ENCODE measurements at regions not wholly inside any gene's neighbourhood (a gene's known extent, or its start where the extent isn't known, plus 50 kb on each side); places are given as distances from the start of the nearest gene placed in this dataset.

GRCh38 chr10:80909254-80909653, 371.6 kb downstream of the SH2D4B start:
- BruUV-seq (replicated peaks): no TSS peak
- TF ChIP-seq CTCF (IDR thresholded peaks at IDR 0.05): no peak
- TF ChIP-seq REST (IDR thresholded peaks at IDR 0.05; ENCODE audit: insufficient read depth in 1 of 2, low read depth in 2 of 2, low read length in 1 of 2): no peak
- TF ChIP-seq SIN3A (IDR thresholded peaks at IDR 0.05; ENCODE audit: borderline replicate concordance, insufficient read depth, low read depth, low read length): no peak
- no peak for TF ChIP-seq POLR2AphosphoS5 (IDR thresholded peaks at IDR 0.05; ENCODE audit: low read depth, low read length)
- no peak for TF ChIP-seq TCF7L2 (IDR thresholded peaks at IDR 0.05; ENCODE audit: low read depth, low read length)
- Histone ChIP-seq H3K4me1 (ENCODE audit: control insufficient read depth, insufficient read depth, low read length) (no peaks in the 10 kb centered on the region), H3K9me3 (ENCODE audit: control insufficient read depth, insufficient read depth, low read depth, low read length) (no peaks in the 10 kb centered on the region), H3K27me3 (ENCODE audit: control insufficient read depth, insufficient read depth, low read length) (no peaks in the 10 kb centered on the region), H3K4me3 (ENCODE audit: low read depth in 2 of 2, low read length in 2 of 2) (no peak overlapping the region), H3K36me3 (ENCODE audit: control insufficient read depth, insufficient read depth, low read length) (no peaks in the 10 kb centered on the region), H3K27ac (ENCODE audit: low read length) (no peak overlapping the region)
- DNase-seq (ENCODE audit: low read depth, low spot score) (no peak), ATAC-seq (no peak)
- intact Hi-C loops (cut with micrococcal nuclease; ENCODE audit: unreplicated experiment) (no loop called here), in situ Hi-C loops (cut with HindIII; ENCODE audit: low pct_unique_long_range_greater_than_20kb, low sequenced_read_pairs) (no loop called here)
- ChIA-PET POLR2A (no interaction called here), CTCF (no interaction called here)

- intact Hi-C loops (cut with micrococcal nuclease; ENCODE audit: unreplicated experiment): no loop called here
- no peaks in the 10 kb centered on the region for H3K9me3 ChIP-seq (ENCODE audit: control insufficient read depth, insufficient read depth, low read depth, low read length)
- TF ChIP-seq REST (IDR thresholded peaks at IDR 0.05; ENCODE audit: insufficient read depth in 1 of 2, low read depth in 2 of 2, low read length in 1 of 2): no peak
- TF ChIP-seq CTCF (IDR thresholded peaks at IDR 0.05): no peak
- no peak for TF ChIP-seq TCF7L2 (IDR thresholded peaks at IDR 0.05; ENCODE audit: low read depth, low read length)
- TF ChIP-seq SIN3A (IDR thresholded peaks at IDR 0.05; ENCODE audit: borderline replicate concordance, insufficient read depth, low read depth, low read length): no peak
- TF ChIP-seq POLR2AphosphoS5 (IDR thresholded peaks at IDR 0.05; ENCODE audit: low read depth, low read length): no peak
- no peak overlapping the region for H3K4me3 ChIP-seq (ENCODE audit: low read depth in 2 of 2, low read length in 2 of 2)
- DNase-seq (ENCODE audit: low read depth, low spot score) (no peak), ATAC-seq (no peak)
- no peaks in the 10 kb centered on the region for H3K36me3 ChIP-seq (ENCODE audit: control insufficient read depth, insufficient read depth, low read length)
- in situ Hi-C loops (cut with HindIII; ENCODE audit: low pct_unique_long_range_greater_than_20kb, low sequenced_read_pairs): no loop called here
- POLR2A ChIA-PET: no interaction called here
- H3K27me3 ChIP-seq (ENCODE audit: control insufficient read depth, insufficient read depth, low read length): no peaks in the 10 kb centered on the region
- CTCF ChIA-PET: no interaction called here
- no TSS peak for BruUV-seq (replicated peaks)
- H3K27ac ChIP-seq (ENCODE audit: low read length): no peak overlapping the region
- H3K4me1 ChIP-seq (ENCODE audit: control insufficient read depth, insufficient read depth, low read length): no peaks in the 10 kb centered on the region
These were observed 379.9 kb downstream of the SH2D4B start for GRCh38 chr10:80917636-80918035.

All from Panc1 (cell line).